Upper lobe of left lung (tissue), 4 donors: ENCODE measurements at regions not wholly inside any gene's neighbourhood (a gene's known extent, or its start where the extent isn't known, plus 50 kb on each side); places are given as distances from the start of the nearest gene placed in this dataset.

Source experiments
- POLR2AphosphoS5 ChIP-seq, 2 donors: sonication (generic); formaldehyde crosslinking; IDR thresholded peaks; one replicate each; pipeline ENCODE4 v1.5.1; 2017; ENCODE audit warnings: antibody characterized with exemption in 2 of 2
- TF ChIP-seq, protein P1 (sequence below), 6 experiments: fragments of 450-650 bp in 4 of 6; fragments of 200-600 bp in 2 of 6; sonication (generic) in 2 of 6; IDR thresholded peaks; one replicate each; pipeline ENCODE4 v1.5.1; 2016 to 2019; ENCODE audit warnings: antibody characterized with exemption in 6 of 6

DNA sequence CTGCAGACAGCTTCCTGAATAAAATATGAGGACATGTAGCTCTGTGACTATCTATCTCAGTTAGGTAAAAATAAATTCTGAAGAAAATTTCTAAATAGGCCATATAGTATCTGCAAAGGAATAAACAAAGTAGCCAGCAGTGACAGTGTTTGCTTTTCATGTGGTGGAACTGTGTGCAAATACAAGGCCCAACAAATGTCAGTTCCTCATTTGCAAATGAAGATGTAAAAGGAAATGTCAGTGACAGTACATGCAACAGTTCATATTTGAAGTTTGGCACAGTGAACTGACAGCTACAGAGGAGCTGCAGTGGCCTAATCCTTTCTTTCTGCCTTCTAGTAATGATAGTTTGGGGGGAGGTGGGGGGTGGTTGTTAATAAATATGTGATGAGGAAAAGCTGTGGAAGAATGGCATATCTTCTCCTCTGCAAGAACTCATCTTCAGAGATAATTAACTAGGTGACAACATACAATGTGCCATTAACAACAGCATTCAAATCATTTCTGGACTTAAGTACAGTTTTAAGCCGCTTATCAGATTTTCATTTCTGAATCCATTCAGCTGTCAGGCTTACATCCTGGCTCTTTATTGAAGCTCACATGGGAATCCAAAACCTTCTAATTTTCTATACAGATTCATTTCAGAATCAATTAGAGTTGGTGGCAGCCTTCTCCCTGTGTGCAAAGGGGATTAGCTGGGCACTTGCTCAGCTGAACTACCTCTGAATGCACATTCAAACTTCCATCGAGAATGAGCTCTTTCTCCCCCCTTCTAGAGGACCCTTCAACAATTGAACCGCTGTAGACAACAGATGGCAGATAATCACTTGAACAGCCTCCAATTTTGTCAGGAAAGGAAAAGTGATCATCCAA is 1059.0 kb upstream of the EPHA7 start:
- TF ChIP-seq, protein P1, sequence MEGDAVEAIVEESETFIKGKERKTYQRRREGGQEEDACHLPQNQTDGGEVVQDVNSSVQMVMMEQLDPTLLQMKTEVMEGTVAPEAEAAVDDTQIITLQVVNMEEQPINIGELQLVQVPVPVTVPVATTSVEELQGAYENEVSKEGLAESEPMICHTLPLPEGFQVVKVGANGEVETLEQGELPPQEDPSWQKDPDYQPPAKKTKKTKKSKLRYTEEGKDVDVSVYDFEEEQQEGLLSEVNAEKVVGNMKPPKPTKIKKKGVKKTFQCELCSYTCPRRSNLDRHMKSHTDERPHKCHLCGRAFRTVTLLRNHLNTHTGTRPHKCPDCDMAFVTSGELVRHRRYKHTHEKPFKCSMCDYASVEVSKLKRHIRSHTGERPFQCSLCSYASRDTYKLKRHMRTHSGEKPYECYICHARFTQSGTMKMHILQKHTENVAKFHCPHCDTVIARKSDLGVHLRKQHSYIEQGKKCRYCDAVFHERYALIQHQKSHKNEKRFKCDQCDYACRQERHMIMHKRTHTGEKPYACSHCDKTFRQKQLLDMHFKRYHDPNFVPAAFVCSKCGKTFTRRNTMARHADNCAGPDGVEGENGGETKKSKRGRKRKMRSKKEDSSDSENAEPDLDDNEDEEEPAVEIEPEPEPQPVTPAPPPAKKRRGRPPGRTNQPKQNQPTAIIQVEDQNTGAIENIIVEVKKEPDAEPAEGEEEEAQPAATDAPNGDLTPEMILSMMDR (IDR thresholded peaks at IDR 0.05): no peak
- no peak for TF ChIP-seq POLR2AphosphoS5 (IDR thresholded peaks at IDR 0.05)
